Neural cell (in vitro differentiated cells): ENCODE measurements at regions not wholly inside any gene's neighbourhood (a gene's known extent, or its start where the extent isn't known, plus 50 kb on each side); places are given as distances from the start of the nearest gene placed in this dataset.
A peak's percentile ranks its signal among the peaks of the same experiment; 100 is the strongest.

Source experiments
- H2AFZ ChIP-seq: fragments of 200-600, 300-800 bp; sonication (generic), shearing (Covaris generic); 2 replicates; pipeline ENCODE4 v1.6.0; 2014; ENCODE audit warnings: low read depth, mild to moderate bottlenecking, antibody characterized with exemption, low read length, moderate library complexity
- H3F3A ChIP-seq: fragments of 200-600 bp; shearing (Covaris generic); 2 replicates; pipeline ENCODE4 v1.6.1; 2016; ENCODE audit warnings: mild to moderate bottlenecking, moderate library complexity, mixed read lengths, antibody characterized with exemption, low read length; ENCODE audit not compliant: insufficient read depth, poor library complexity, severe bottlenecking
- H3K27ac ChIP-seq: fragments of 200-600, 300-800 bp; sonication (generic), shearing (Covaris generic); 2 replicates; pipeline ENCODE4 v1.5.1; 2014; ENCODE audit warnings: mild to moderate bottlenecking, low read length, moderate library complexity
- H3K27me3 ChIP-seq: fragments of 300-800, 200-600 bp; sonication (generic), shearing (Covaris generic); 2 replicates; pipeline ENCODE4 v1.6.0; 2014; ENCODE audit warnings: mild to moderate bottlenecking, low read depth, low read length, moderate library complexity; ENCODE audit not compliant: insufficient read depth
- H3K36me3 ChIP-seq: fragments of 300-800, 200-600 bp; sonication (generic), shearing (Covaris generic); 2 replicates; pipeline ENCODE4 v1.5.1; 2014; ENCODE audit warnings: mild to moderate bottlenecking, antibody characterized with exemption, low read length, moderate library complexity; ENCODE audit not compliant: insufficient read depth
- H3K4me2 ChIP-seq: fragments of 300-800, 200-600 bp; sonication (generic), shearing (Covaris generic); 2 replicates; pipeline ENCODE4 v1.6.0; 2014; ENCODE audit warnings: mild to moderate bottlenecking, low read length
- H3K4me3 ChIP-seq: fragments of 300-800, 200-600 bp; sonication (generic), shearing (Covaris generic); 2 replicates; pipeline ENCODE4 v1.5.1; 2014; ENCODE audit warnings: mild to moderate bottlenecking, low read length, moderate library complexity
- H3K79me2 ChIP-seq: fragments of 200-600 bp; shearing (Covaris generic); replicated peaks from 2 replicates; pipeline ENCODE4 v1.6.0; 2014; ENCODE audit warnings: mild to moderate bottlenecking, low read length, moderate library complexity; ENCODE audit not compliant: insufficient read depth
- H3K9ac ChIP-seq: fragments of 300-800, 200-600 bp; sonication (generic), shearing (Covaris generic); 2 replicates; pipeline ENCODE4 v1.6.1; 2016; ENCODE audit warnings: mild to moderate bottlenecking, low read length, mixed read lengths
- H3K9me2 ChIP-seq: fragments of 200-600 bp; shearing (Covaris generic); 2 replicates; pipeline ENCODE4 v1.6.1; 2016; ENCODE audit warnings: mild to moderate bottlenecking, low read length, mixed read lengths; ENCODE audit not compliant: insufficient read depth
- H3K9me3 ChIP-seq: fragments of 200-600, 300-800 bp; sonication (generic), shearing (Covaris generic); 2 replicates; pipeline ENCODE4 v1.6.1; 2016; ENCODE audit warnings: mild to moderate bottlenecking, mixed run types, low read length, moderate library complexity, mixed read lengths
- H4K20me1 ChIP-seq: fragments of 200-600 bp; shearing (Covaris generic); 2 replicates; pipeline ENCODE4 v1.6.1; 2016; ENCODE audit warnings: mild to moderate bottlenecking, mixed run types; ENCODE audit not compliant: insufficient read depth
- EP300 ChIP-seq: fragments of 450-650 bp; conservative IDR thresholded peaks from 2 replicates; pipeline ENCODE4 v1.6.1; 2014; ENCODE audit warnings: antibody characterized with exemption, mild to moderate bottlenecking, moderate library complexity; ENCODE audit not compliant: poor library complexity, severe bottlenecking
- EZH2 ChIP-seq: fragments of 200-600, 300-800 bp; shearing (Covaris generic), sonication (generic); IDR thresholded peaks from 2 replicates; pipeline ENCODE4 v1.6.1; 2014; ENCODE audit warnings: antibody characterized with exemption, low read length, borderline replicate concordance, mild to moderate bottlenecking; ENCODE audit not compliant: insufficient read depth, poor library complexity, severe bottlenecking
- MXI1 ChIP-seq: fragments of 450-650 bp; conservative IDR thresholded peaks from 2 replicates; pipeline ENCODE4 v1.6.1; 2014; ENCODE audit warnings: antibody characterized with exemption, mild to moderate bottlenecking; ENCODE audit not compliant: poor library complexity, severe bottlenecking
- POLR2AphosphoS5 ChIP-seq: IDR thresholded peaks from 2 replicates; pipeline ENCODE4 v1.6.1; 2012
- RAD21 ChIP-seq: fragments of 450-650 bp; conservative IDR thresholded peaks from 2 replicates; pipeline ENCODE4 v1.6.1; 2014; ENCODE audit warnings: antibody characterized with exemption, mild to moderate bottlenecking, moderate library complexity
- REST ChIP-seq: IDR thresholded peaks from 2 replicates; pipeline ENCODE4 v1.6.1; 2012; ENCODE audit warnings: borderline replicate concordance
- SMC3 ChIP-seq: fragments of 450-650 bp; conservative IDR thresholded peaks from 2 replicates; pipeline ENCODE4 v1.6.1; 2014; ENCODE audit warnings: antibody characterized with exemption, mild to moderate bottlenecking, moderate library complexity; ENCODE audit not compliant: poor library complexity
- TAF1 ChIP-seq: IDR thresholded peaks from 2 replicates; pipeline ENCODE4 v1.6.1; 2012; ENCODE audit warnings: low read depth
- TF ChIP-seq, protein P1 (sequence below): fragments of 450-650 bp; IDR thresholded peaks from 2 replicates; pipeline ENCODE4 v1.5.1; 2014; ENCODE audit warnings: antibody characterized with exemption, mild to moderate bottlenecking, moderate library complexity; ENCODE audit not compliant: poor library complexity, severe bottlenecking

GRCh38 chr16:6133009-6133557 lies 1035.5 kb upstream of the EEF2KMT start:
- Histone ChIP-seq H3K27ac (peak overlapping the region; percentile 72), H3K27me3 (no peaks in the 10 kb centered on the region), H4K20me1 (no peaks in the 10 kb centered on the region), H2AFZ (no peak overlapping the region), H3K79me2 (no peaks in the 10 kb centered on the region), H3K4me3 (peak overlapping the region; percentile 33), H3K9ac (peak overlapping the region; percentile 32), H3F3A (peaks cover 9% of the 10 kb centered on the region), H3K9me2 (no peaks in the 10 kb centered on the region), H3K9me3 (peaks cover 3% of the 10 kb centered on the region), H3K36me3 (no peaks in the 10 kb centered on the region), H3K4me2 (no peak overlapping the region)
- TF ChIP-seq MXI1 (peak; percentile 75), POLR2AphosphoS5 (peak; percentile 68), EP300 (peak; percentile 65), EZH2 (no peak), RAD21 (peak; percentile 22), SMC3 (peak; percentile 18), TAF1 (no peak), REST (no peak)
- TF ChIP-seq, protein P1, sequence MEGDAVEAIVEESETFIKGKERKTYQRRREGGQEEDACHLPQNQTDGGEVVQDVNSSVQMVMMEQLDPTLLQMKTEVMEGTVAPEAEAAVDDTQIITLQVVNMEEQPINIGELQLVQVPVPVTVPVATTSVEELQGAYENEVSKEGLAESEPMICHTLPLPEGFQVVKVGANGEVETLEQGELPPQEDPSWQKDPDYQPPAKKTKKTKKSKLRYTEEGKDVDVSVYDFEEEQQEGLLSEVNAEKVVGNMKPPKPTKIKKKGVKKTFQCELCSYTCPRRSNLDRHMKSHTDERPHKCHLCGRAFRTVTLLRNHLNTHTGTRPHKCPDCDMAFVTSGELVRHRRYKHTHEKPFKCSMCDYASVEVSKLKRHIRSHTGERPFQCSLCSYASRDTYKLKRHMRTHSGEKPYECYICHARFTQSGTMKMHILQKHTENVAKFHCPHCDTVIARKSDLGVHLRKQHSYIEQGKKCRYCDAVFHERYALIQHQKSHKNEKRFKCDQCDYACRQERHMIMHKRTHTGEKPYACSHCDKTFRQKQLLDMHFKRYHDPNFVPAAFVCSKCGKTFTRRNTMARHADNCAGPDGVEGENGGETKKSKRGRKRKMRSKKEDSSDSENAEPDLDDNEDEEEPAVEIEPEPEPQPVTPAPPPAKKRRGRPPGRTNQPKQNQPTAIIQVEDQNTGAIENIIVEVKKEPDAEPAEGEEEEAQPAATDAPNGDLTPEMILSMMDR: no peak

GRCh38 chr16:6132121-6132520 lies 1034.5 kb upstream of the EEF2KMT start:
- H3K4me2 ChIP-seq: no peak overlapping the region
- H3K27ac ChIP-seq: peak overlapping the region; percentile 72
- TF ChIP-seq POLR2AphosphoS5 (no peak), RAD21 (no peak), TAF1 (no peak), REST (no peak), MXI1 (no peak), EP300 (no peak), EZH2 (no peak), SMC3 (no peak)
- TF ChIP-seq, protein P1: no peak
- no peaks in the 10 kb centered on the region for H3K36me3 ChIP-seq
- H3F3A ChIP-seq: peaks cover 9% of the 10 kb centered on the region
- H3K9me2 ChIP-seq: no peaks in the 10 kb centered on the region
- H2AFZ ChIP-seq: no peak overlapping the region
- peak overlapping the region; percentile 9 for H3K9ac ChIP-seq
- no peaks in the 10 kb centered on the region for H3K27me3 ChIP-seq
- H4K20me1 ChIP-seq: no peaks in the 10 kb centered on the region
- H3K9me3 ChIP-seq: peaks cover 3% of the 10 kb centered on the region
- no peaks in the 10 kb centered on the region for H3K79me2 ChIP-seq
- no peak overlapping the region for H3K4me3 ChIP-seq
